WTC11 (cell line): ENCODE measurements at regions not wholly inside any gene's neighbourhood (a gene's known extent, or its start where the extent isn't known, plus 50 kb on each side); places are given as distances from the start of the nearest gene placed in this dataset.

Source experiments
- CTCF ChIP-seq: fragments of 200-600 bp; IDR thresholded peaks from 2 replicates; pipeline ENCODE4 v1.8.0; 2022; ENCODE audit warnings: antibody characterized with exemption
- USF2 ChIP-seq: sonication (generic); formaldehyde crosslinking; IDR thresholded peaks from 2 replicates; pipeline ENCODE4 v1.8.1; 2023; ENCODE audit warnings: mild to moderate bottlenecking, missing genetic modification reagents, moderate library complexity
- ZNF512 ChIP-seq: sonication (generic); formaldehyde crosslinking; IDR thresholded peaks from 2 replicates; pipeline ENCODE4 v1.8.1; 2022; ENCODE audit warnings: missing genetic modification reagents, borderline replicate concordance

- TF ChIP-seq ZNF512 (CRISPR knock-in tag) (no peak), USF2 (CRISPR knock-in tag) (no peak), CTCF (no peak)
These were observed 350.0 kb upstream of the ERCC4 start for GRCh38 chr16:13569986-13570385.
